Neural progenitor cell (in vitro differentiated cells): ENCODE measurements at regions not wholly inside any gene's neighbourhood (a gene's known extent, or its start where the extent isn't known, plus 50 kb on each side); places are given as distances from the start of the nearest gene placed in this dataset.

Experiments used
- CTCF ChIP-seq: fragments of 200-600 bp; sonication (generic); IDR thresholded peaks from 2 replicates; pipeline ENCODE4 v1.5.1; 2017; ENCODE audit warnings: antibody characterized with exemption, mild to moderate bottlenecking
- EZH2 ChIP-seq: fragments of 200-600 bp; sonication (generic); IDR thresholded peaks from 2 replicates; pipeline ENCODE4 v1.6.1; 2017; ENCODE audit warnings: antibody characterized with exemption, mild to moderate bottlenecking, moderate library complexity
- EZH2phosphoT487 ChIP-seq: fragments of 200-600 bp; sonication (generic); IDR thresholded peaks from 2 replicates; pipeline ENCODE4 v1.6.1; 2017; ENCODE audit warnings: antibody characterized with exemption

GRCh38 chr13:50123862-50124535, 108.8 kb downstream of the KCNRG start:
- TF ChIP-seq EZH2, result peak; percentile 55
- no peak for TF ChIP-seq CTCF
- no peak for TF ChIP-seq EZH2phosphoT487
